ENCODE measurements at regions not wholly inside any gene's neighbourhood (a gene's known extent, or its start where the extent isn't known, plus 50 kb on each side); places are given as distances from the start of the nearest gene placed in this dataset.

DNA sequence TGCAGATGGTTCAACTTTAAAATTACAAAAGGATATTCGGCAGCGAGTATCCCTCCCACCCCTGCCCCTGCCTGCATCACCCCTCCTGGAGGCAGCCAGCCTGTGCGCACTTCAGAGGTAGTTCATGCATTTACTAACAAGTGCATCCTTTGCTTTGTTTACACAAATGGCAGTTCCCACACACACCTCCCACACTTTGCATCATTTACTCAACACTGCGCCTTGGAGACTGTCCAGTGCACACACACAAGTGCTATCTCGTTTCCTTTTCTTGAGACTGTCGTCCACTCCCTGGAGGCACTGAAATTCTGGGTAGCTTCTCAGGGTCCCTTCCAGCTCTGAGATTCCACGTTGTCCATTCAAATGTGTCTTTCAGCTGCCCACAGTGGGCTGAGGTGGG lies 53.1 kb upstream of the VSX1 start:
- DNase-seq (ENCODE audit: low spot score), result no peak

DNA sequence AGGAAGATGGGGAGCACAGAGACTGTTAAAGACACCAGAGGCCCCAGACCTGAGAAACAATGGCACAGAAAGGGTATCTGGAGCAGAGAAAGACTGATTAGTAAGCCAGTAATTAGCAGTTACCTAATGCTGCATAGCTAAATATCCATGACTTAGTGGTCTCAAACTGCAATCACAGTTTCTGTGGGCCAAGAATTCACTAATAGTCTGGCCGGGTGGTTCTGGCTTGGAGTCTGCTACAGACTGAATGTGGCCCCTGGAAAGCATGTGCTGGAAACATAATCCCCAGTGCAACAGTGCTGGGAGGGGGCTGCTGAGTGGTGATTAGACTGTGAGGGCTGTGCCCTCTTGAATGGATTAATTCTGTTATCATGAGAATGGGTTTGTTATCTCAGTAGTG lies 54.1 kb upstream of the VSX1 start:
- no peak for DNase-seq (ENCODE audit: low spot score)

- peak; percentile 63 for DNase-seq (ENCODE audit: low spot score)
Observed at GRCh38 chr20:25136643-25137559, 55.0 kb upstream of the VSX1 start.

- DNase-seq (ENCODE audit: low spot score), result no peak
Observed at GRCh38 chr20:25139029-25139705, 56.3 kb upstream of the ENTPD6 start.

- no peak for DNase-seq (ENCODE audit: low spot score)
Observed at GRCh38 chr20:25140968-25141367, 54.5 kb upstream of the ENTPD6 start.

DNA sequence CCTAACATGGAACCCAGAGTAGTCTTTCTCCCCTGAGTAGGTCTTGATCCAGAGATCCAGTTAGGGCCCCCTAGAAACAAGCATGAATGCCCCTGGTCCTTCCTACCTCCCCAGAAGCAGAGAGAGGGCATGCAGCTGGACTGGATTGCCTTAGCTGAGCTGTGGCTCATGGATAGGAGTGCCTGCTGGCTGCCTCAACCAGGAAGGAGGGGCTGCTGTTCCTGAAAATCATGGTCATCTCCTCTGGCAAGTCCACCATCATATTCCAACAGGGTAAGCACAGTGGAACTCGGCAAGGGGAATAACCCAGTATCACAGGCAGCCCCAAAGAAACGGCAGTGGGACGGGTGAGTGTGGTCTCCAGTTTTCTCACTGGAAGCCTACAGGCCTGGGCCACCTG lies 53.1 kb upstream of the ENTPD6 start:
- no peak for DNase-seq (ENCODE audit: low spot score)

- DNase-seq (ENCODE audit: low spot score), result no peak
Observed at GRCh38 chr20:25145131-25145530, 50.4 kb upstream of the ENTPD6 start.
